ENCODE measurements at regions not wholly inside any gene's neighbourhood (a gene's known extent, or its start where the extent isn't known, plus 50 kb on each side); places are given as distances from the start of the nearest gene placed in this dataset.

DNA sequence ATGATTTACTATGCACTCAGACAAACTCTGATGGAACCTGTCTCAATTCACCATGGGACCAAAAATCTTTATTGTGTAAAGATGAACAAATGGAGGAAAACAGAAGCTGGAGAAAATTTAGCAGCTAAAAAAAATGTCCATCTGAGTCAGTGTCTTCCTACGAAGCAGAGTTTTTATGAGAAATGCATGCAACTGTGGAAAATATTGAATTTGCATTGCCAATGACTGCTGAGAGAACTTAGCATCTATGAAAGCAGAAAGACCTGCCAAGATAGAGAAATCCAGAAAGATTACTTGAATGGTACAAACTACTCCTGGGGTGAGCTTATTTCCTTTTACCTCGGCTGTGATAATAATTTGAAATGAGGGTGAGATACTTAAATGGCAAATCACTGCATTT lies 289.7 kb upstream of the GCFC2 start:
- intact Hi-C loops (cut with micrococcal nuclease) (no loop called here), dilution Hi-C loops (cut with MboI; ENCODE audit: extremely low pct_ligation_motif_present, low sequenced_read_pairs) (no loop called here)
- no peak overlapping the region for H3K4me2 ChIP-seq (ENCODE audit: insufficient read depth, low read length)
- H3K4me1 ChIP-seq (ENCODE audit: control insufficient read depth, extremely low read depth, insufficient read depth, low read length) = no peaks in the 10 kb centered on the region
- ChIA-PET POLR2A (no interaction called here), CTCF (no interaction called here)
- no peaks in the 10 kb centered on the region for H3K36me3 ChIP-seq (ENCODE audit: control insufficient read depth in 2 of 2, extremely low read depth in 1 of 2, insufficient read depth in 2 of 2, low read length in 2 of 2)
- no peak for FAIRE-seq
- H3K9me3 ChIP-seq (replicated peaks; ENCODE audit: control insufficient read depth, insufficient read depth, low read length) = peaks cover 6% of the 10 kb centered on the region
- no TSS peak for BruUV-seq (replicated peaks)
- no peaks in the 10 kb centered on the region for H3K27me3 ChIP-seq (ENCODE audit: control insufficient read depth in 2 of 2, insufficient read depth in 2 of 2, low read length in 2 of 2)
- H3K9me1 ChIP-seq (replicated peaks; ENCODE audit: control insufficient read depth, extremely low read depth, insufficient read depth, low read length) = no peaks in the 10 kb centered on the region
- no peaks in the 10 kb centered on the region for H4K20me1 ChIP-seq (replicated peaks; ENCODE audit: control insufficient read depth, extremely low read depth, insufficient read depth, low read length)
- H3K4me3 ChIP-seq (replicated peaks in 1 of 3; ENCODE audit: insufficient read depth in 1 of 3, low read depth in 1 of 3, low read length in 3 of 3) = no peak overlapping the region
- DNase-seq (ENCODE audit: low read depth, low spot score) = no peak
- H2AFZ ChIP-seq (ENCODE audit: low read depth, low read length) = no peak overlapping the region
- no peak overlapping the region for H3K9ac ChIP-seq (replicated peaks; ENCODE audit: extremely low read depth, insufficient read depth, low read length)
- no peaks in the 10 kb centered on the region for H3K79me2 ChIP-seq (ENCODE audit: control insufficient read depth, insufficient read depth, low read length)
- TF ChIP-seq, protein P1, sequence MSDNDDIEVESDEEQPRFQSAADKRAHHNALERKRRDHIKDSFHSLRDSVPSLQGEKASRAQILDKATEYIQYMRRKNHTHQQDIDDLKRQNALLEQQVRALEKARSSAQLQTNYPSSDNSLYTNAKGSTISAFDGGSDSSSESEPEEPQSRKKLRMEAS (IDR thresholded peaks at IDR 0.05; ENCODE audit: insufficient read depth, insufficient read length) = no peak
- no peak for TF ChIP-seq POLR2A (IDR thresholded peaks at IDR 0.05; ENCODE audit: low read depth, low read length)
- TF ChIP-seq JUN (IDR thresholded peaks at IDR 0.05; ENCODE audit: borderline replicate concordance, insufficient read depth, insufficient read length, low read depth) = no peak
- no peak for TF ChIP-seq GATA2 (IDR thresholded peaks at IDR 0.05; ENCODE audit: insufficient read depth, insufficient read length, low read depth, low read length)
- TF ChIP-seq FOS (IDR thresholded peaks at IDR 0.05; ENCODE audit: borderline replicate concordance, insufficient read depth, low read length) = no peak
- TF ChIP-seq MYC (IDR thresholded peaks at IDR 0.05; ENCODE audit: low read depth, low read length) = no peak
- no peak for TF ChIP-seq POLR2AphosphoS5 (IDR thresholded peaks at IDR 0.05; ENCODE audit: insufficient read depth, low read depth, low read length)
- TF ChIP-seq EZH2 (IDR thresholded peaks at IDR 0.05; ENCODE audit: borderline replicate concordance, low read depth, low read length, severe bottlenecking) = no peak
- TF ChIP-seq, protein P2, sequence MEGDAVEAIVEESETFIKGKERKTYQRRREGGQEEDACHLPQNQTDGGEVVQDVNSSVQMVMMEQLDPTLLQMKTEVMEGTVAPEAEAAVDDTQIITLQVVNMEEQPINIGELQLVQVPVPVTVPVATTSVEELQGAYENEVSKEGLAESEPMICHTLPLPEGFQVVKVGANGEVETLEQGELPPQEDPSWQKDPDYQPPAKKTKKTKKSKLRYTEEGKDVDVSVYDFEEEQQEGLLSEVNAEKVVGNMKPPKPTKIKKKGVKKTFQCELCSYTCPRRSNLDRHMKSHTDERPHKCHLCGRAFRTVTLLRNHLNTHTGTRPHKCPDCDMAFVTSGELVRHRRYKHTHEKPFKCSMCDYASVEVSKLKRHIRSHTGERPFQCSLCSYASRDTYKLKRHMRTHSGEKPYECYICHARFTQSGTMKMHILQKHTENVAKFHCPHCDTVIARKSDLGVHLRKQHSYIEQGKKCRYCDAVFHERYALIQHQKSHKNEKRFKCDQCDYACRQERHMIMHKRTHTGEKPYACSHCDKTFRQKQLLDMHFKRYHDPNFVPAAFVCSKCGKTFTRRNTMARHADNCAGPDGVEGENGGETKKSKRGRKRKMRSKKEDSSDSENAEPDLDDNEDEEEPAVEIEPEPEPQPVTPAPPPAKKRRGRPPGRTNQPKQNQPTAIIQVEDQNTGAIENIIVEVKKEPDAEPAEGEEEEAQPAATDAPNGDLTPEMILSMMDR (IDR thresholded peaks at IDR 0.05; ENCODE audit: extremely low read depth in 1 of 2, insufficient read depth in 1 of 2, low read depth in 1 of 2, low read length in 2 of 2) = no peak
- no peak overlapping the region for H3K27ac ChIP-seq (ENCODE audit: insufficient read depth, low read depth, low read length)

Measured in endothelial cell of umbilical vein (primary cell).